ENCODE measurements at regions not wholly inside any gene's neighbourhood (a gene's known extent, or its start where the extent isn't known, plus 50 kb on each side); places are given as distances from the start of the nearest gene placed in this dataset.

- TF ChIP-seq ZBTB11 (CRISPR knock-in tag; IDR thresholded peaks at IDR 0.05) (no peak), NR2C2 (IDR thresholded peaks at IDR 0.05; ENCODE audit: borderline replicate concordance, control insufficient read depth, insufficient read length, low read depth) (no peak)
Observed at GRCh38 chr10:21041763-21042458, 144.8 kb upstream of the NEBL start (continued).

DNA sequence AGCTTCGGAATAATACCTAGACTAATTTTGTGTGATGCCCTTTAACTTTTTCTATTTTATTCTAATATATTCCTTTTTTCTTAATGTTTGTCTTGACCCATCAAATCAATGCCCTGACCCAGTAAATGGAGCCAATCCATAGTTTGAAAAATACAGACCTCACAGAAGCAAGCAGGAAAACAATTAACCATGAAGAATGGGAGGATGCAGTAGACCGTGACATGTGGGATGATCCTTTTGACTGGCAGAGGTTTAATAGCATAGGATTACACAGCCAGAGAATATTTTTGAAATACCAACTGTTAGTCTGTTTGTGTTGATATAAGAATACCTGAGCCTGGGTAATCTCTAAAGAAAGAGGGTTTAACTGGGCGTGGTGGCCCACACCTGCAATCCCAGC lies 142.6 kb upstream of the NEBL start:
- intact Hi-C loops (cut with micrococcal nuclease; ENCODE audit: unreplicated experiment) = no loop called here
- H3K36me3 ChIP-seq (ENCODE audit: control insufficient read depth in 2 of 2, insufficient read depth in 2 of 2, low read length in 1 of 2) = no peaks in the 10 kb centered on the region
- no peaks in the 10 kb centered on the region for H3K79me2 ChIP-seq (ENCODE audit: control insufficient read depth, insufficient read depth, low read length)
- TF ChIP-seq POU2F2 (IDR thresholded peaks at IDR 0.05; ENCODE audit: borderline replicate concordance, low read depth, low read length) = no peak
- TF ChIP-seq, protein P1, sequence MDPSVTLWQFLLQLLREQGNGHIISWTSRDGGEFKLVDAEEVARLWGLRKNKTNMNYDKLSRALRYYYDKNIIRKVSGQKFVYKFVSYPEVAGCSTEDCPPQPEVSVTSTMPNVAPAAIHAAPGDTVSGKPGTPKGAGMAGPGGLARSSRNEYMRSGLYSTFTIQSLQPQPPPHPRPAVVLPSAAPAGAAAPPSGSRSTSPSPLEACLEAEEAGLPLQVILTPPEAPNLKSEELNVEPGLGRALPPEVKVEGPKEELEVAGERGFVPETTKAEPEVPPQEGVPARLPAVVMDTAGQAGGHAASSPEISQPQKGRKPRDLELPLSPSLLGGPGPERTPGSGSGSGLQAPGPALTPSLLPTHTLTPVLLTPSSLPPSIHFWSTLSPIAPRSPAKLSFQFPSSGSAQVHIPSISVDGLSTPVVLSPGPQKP (IDR thresholded peaks at IDR 0.05; ENCODE audit: low read depth, low read length) = no peak
- TF ChIP-seq RAD51 (IDR thresholded peaks at IDR 0.05) = no peak
- TF ChIP-seq NFYA (IDR thresholded peaks at IDR 0.05; ENCODE audit: borderline replicate concordance, low read depth, low read length) = no peak
- TF ChIP-seq E4F1 (IDR thresholded peaks at IDR 0.05; ENCODE audit: borderline replicate concordance, partially characterized antibody) = no peak
- no peak for TF ChIP-seq KDM1A (IDR thresholded peaks at IDR 0.05; ENCODE audit: borderline replicate concordance)
- no peak for TF ChIP-seq KLF5 (IDR thresholded peaks at IDR 0.05; ENCODE audit: partially characterized antibody)
- TF ChIP-seq HDAC6 (IDR thresholded peaks at IDR 0.05; ENCODE audit: unreplicated experiment) = no peak
- no peak overlapping the region for H3K9ac ChIP-seq (ENCODE audit: control insufficient read depth, insufficient read depth, low read length)
- POLR2A ChIA-PET = no interaction called here
- in situ Hi-C loops (cut with MboI) = no loop called here
- ATAC-seq (no peak), FAIRE-seq (no peak), DNase-seq (ENCODE audit: low read depth, low spot score) (no peak)
- 6% methylated on average over 3 of the region's 3 CpGs for WGBS (ENCODE audit: insufficient coverage, insufficient replicate concordance, low lambda C conversion rate, missing lambda C conversion rate)
- CTCF ChIA-PET = no interaction called here
- RAD21 ChIA-PET (ENCODE audit: unreplicated experiment) = no interaction called here
- no peak overlapping the region for H3K4me3 ChIP-seq
- no peaks in the 10 kb centered on the region for H4K20me1 ChIP-seq (ENCODE audit: control insufficient read depth, insufficient read depth)
- H3K4me1 ChIP-seq (ENCODE audit: control insufficient read depth, insufficient read depth, low read length) = no peaks in the 10 kb centered on the region
- no peaks in the 10 kb centered on the region for H3K27me3 ChIP-seq (replicated peaks in 1 of 2; ENCODE audit: control insufficient read depth in 2 of 2, insufficient read depth in 2 of 2, low read length in 1 of 2)
- no TSS peak for BruUV-seq (replicated peaks)
- H3K9me3 ChIP-seq (replicated peaks; ENCODE audit: control insufficient read depth, insufficient read depth, low read length) = no peaks in the 10 kb centered on the region
- SMC1A ChIA-PET (ENCODE audit: uncharacterized antibody, unreplicated experiment) = no interaction called here
- no peak overlapping the region for H3K27ac ChIP-seq (ENCODE audit: control insufficient read depth, insufficient read depth)
- no peak overlapping the region for H3K4me2 ChIP-seq (ENCODE audit: control insufficient read depth, insufficient read depth)
- no peak overlapping the region for H2AFZ ChIP-seq (ENCODE audit: control insufficient read depth, low read depth, low read length)
